HEK293 (cell line): ENCODE measurements at regions not wholly inside any gene's neighbourhood (a gene's known extent, or its start where the extent isn't known, plus 50 kb on each side); places are given as distances from the start of the nearest gene placed in this dataset.

ENCODE experiments used
- CTCF ChIA-PET: fragments of 350-600 bp; formaldehyde crosslinking; extraction: SDS; loops from one replicate; lab custom pipeline; 2021; ENCODE audit warnings: antibody characterized with exemption; lab: Yijun Ruan, JAX
- POLR2A ChIA-PET: fragments of 300-600 bp; formaldehyde crosslinking; extraction: SDS; loops from one replicate; lab custom pipeline; 2020; ENCODE audit warnings: antibody characterized with exemption, inconsistent platforms; lab: Yijun Ruan, JAX
- H3K27ac ChIP-seq: fragments of 200-500 bp; sonication (Bioruptor generic); 2 replicates; pipeline ENCODE4 v1.5.1; 2014; ENCODE audit warnings: low read depth, low read length, control low read depth, inconsistent platforms; ENCODE audit errors: extremely low read depth
- H3K36me3 ChIP-seq, 2 experiments: fragments of 200-500 bp in 1 of 2; sonication (Bioruptor generic) in 1 of 2; 1 replicate in 1 of 2; 2 replicates in 1 of 2; pipeline ENCODE4 v1.5.1; 2014 to 2017; ENCODE audit warnings: inconsistent platforms in 2 of 2, low read length in 2 of 2; ENCODE audit not compliant: control insufficient read depth in 2 of 2, insufficient read depth in 1 of 2
- H3K4me1 ChIP-seq: fragments of 200-500 bp; sonication (Bioruptor generic); 2 replicates; pipeline ENCODE4 v1.5.1; 2014; ENCODE audit warnings: mild to moderate bottlenecking, low read length, inconsistent platforms; ENCODE audit not compliant: control insufficient read depth, insufficient read depth
- H3K4me3 ChIP-seq: 2 replicates; pipeline ENCODE4 v1.5.1; 2011; ENCODE audit warnings: low read depth, mild to moderate bottlenecking, control low read depth, low read length, moderate library complexity
- H3K9me3 ChIP-seq: fragments of 200-500 bp; sonication (Bioruptor generic); 2 replicates; pipeline ENCODE4 v1.5.1; 2014; ENCODE audit warnings: low read depth, low read length, inconsistent platforms; ENCODE audit not compliant: control insufficient read depth, insufficient read depth
- GFI1B ChIP-seq: fragments of 450-650 bp; formaldehyde crosslinking; IDR thresholded peaks from 2 replicates; pipeline ENCODE4 v1.5.1; 2016; ENCODE audit warnings: missing biosample characterization, missing genetic modification characterization
- KLF8 ChIP-seq: fragments of 450-650 bp; formaldehyde crosslinking; IDR thresholded peaks from 2 replicates; pipeline ENCODE4 v1.5.1; 2016; ENCODE audit warnings: missing biosample characterization, missing genetic modification characterization
- PRDM6 ChIP-seq: fragments of 450-650 bp; formaldehyde crosslinking; IDR thresholded peaks from 2 replicates; pipeline ENCODE4 v1.5.1; 2017; ENCODE audit warnings: missing biosample characterization, missing genetic modification characterization
- ZNF146 ChIP-seq: fragments of 450-650 bp; formaldehyde crosslinking; IDR thresholded peaks from 2 replicates; pipeline ENCODE4 v1.5.1; 2016; ENCODE audit warnings: missing biosample characterization, missing genetic modification characterization
- ZNF239 ChIP-seq: fragments of 450-650 bp; formaldehyde crosslinking; IDR thresholded peaks from 2 replicates; pipeline ENCODE4 v1.5.1; 2016; ENCODE audit warnings: missing biosample characterization, missing genetic modification characterization
- ZNF324 ChIP-seq: fragments of 450-650 bp; formaldehyde crosslinking; IDR thresholded peaks from 2 replicates; pipeline ENCODE4 v1.5.1; 2016; ENCODE audit warnings: missing biosample characterization, missing genetic modification characterization
- ZNF433 ChIP-seq: fragments of 450-650 bp; formaldehyde crosslinking; IDR thresholded peaks from 2 replicates; pipeline ENCODE4 v1.5.1; 2016; ENCODE audit warnings: missing biosample characterization, missing genetic modification characterization, low read depth
- ZNF660 ChIP-seq: fragments of 450-650 bp; IDR thresholded peaks from 2 replicates; pipeline ENCODE4 v1.5.1; 2018; ENCODE audit warnings: missing biosample characterization, mild to moderate bottlenecking, missing genetic modification characterization
- ZNF707 ChIP-seq: fragments of 450-650 bp; formaldehyde crosslinking; IDR thresholded peaks from 2 replicates; pipeline ENCODE4 v1.5.1; 2016; ENCODE audit warnings: missing biosample characterization, missing genetic modification characterization
- TF ChIP-seq, protein P1 (sequence below): fragments of 450-650 bp; formaldehyde crosslinking; IDR thresholded peaks from 2 replicates; pipeline ENCODE4 v1.5.1; 2016; ENCODE audit warnings: missing biosample characterization, missing genetic modification characterization, low read depth
- TF ChIP-seq, protein P2 (sequence below): fragments of 450-650 bp; formaldehyde crosslinking; IDR thresholded peaks from 2 replicates; pipeline ENCODE4 v1.5.1; 2016; ENCODE audit warnings: missing biosample characterization, missing genetic modification characterization, borderline replicate concordance
- TF ChIP-seq, protein P3 (sequence below): fragments of 450-650 bp; formaldehyde crosslinking; IDR thresholded peaks from 2 replicates; pipeline ENCODE4 v1.5.1; 2016; ENCODE audit warnings: missing biosample characterization, missing genetic modification characterization
- TF ChIP-seq, protein P4 (sequence below): fragments of 450-650 bp; formaldehyde crosslinking; IDR thresholded peaks from 2 replicates; pipeline ENCODE4 v1.5.1; 2016; ENCODE audit warnings: missing biosample characterization, missing genetic modification characterization
- TF ChIP-seq, protein P5 (sequence below): fragments of 450-650 bp; formaldehyde crosslinking; IDR thresholded peaks from 2 replicates; pipeline ENCODE4 v1.5.1; 2016; ENCODE audit warnings: missing biosample characterization, missing genetic modification characterization, borderline replicate concordance

- POLR2A ChIA-PET = no interaction called here
- Histone ChIP-seq H3K27ac (no peak overlapping the region), H3K9me3 (no peaks in the 10 kb centered on the region), H3K4me1 (no peaks in the 10 kb centered on the region), H3K4me3 (no peak overlapping the region), H3K36me3 (no peaks in the 10 kb centered on the region)
- CTCF ChIA-PET = no interaction called here
- TF ChIP-seq GFI1B (tag by site-specific recombination) = no peak
- TF ChIP-seq, protein P1, sequence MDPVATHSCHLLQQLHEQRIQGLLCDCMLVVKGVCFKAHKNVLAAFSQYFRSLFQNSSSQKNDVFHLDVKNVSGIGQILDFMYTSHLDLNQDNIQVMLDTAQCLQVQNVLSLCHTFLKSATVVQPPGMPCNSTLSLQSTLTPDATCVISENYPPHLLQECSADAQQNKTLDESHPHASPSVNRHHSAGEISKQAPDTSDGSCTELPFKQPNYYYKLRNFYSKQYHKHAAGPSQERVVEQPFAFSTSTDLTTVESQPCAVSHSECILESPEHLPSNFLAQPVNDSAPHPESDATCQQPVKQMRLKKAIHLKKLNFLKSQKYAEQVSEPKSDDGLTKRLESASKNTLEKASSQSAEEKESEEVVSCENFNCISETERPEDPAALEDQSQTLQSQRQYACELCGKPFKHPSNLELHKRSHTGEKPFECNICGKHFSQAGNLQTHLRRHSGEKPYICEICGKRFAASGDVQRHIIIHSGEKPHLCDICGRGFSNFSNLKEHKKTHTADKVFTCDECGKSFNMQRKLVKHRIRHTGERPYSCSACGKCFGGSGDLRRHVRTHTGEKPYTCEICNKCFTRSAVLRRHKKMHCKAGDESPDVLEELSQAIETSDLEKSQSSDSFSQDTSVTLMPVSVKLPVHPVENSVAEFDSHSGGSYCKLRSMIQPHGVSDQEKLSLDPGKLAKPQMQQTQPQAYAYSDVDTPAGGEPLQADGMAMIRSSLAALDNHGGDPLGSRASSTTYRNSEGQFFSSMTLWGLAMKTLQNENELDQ = no peak
These were observed 944.3 kb downstream of the GATA3 start for GRCh38 chr10:8998751-8999150.

GRCh38 chr10:9003122-9003521 is 948.6 kb downstream of the GATA3 start:
- no peak overlapping the region for H3K27ac ChIP-seq
- TF ChIP-seq PRDM6 = no peak
- H3K36me3 ChIP-seq = no peaks in the 10 kb centered on the region
- no peaks in the 10 kb centered on the region for H3K9me3 ChIP-seq
- ChIA-PET CTCF (interaction anchor here (0.7 kb wide), 1 partner anchor 28 kb away, joined by 3 read pairs; no protein-coding TSS in a partner anchor), POLR2A (no interaction called here)
- no peak overlapping the region for H3K4me3 ChIP-seq
- H3K4me1 ChIP-seq = no peaks in the 10 kb centered on the region

DNA sequence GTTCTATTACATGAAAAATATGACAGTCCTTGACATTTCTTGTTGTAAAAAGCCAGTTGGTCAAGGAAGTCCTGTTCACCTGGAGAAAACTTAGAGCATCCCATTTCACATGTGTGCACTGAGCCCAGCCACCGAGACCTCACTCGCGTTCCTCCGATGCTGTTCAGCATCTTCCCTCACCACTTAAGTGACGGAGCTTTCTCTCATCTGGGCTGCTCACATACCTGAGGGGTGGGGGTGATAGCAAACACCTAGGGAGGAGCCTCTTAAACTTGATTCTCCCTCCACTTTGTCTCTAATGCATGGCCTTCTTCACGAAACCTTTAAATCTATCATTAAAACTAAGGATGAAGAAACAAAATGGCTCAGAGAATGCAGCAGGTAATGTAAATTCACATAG is 950.2 kb downstream of the GATA3 start:
- Histone ChIP-seq H3K36me3 (no peaks in the 10 kb centered on the region), H3K9me3 (no peaks in the 10 kb centered on the region), H3K4me1 (no peaks in the 10 kb centered on the region), H3K4me3 (no peak overlapping the region), H3K27ac (no peak overlapping the region)
- CTCF ChIA-PET = no interaction called here
- POLR2A ChIA-PET = no interaction called here
- no peak for TF ChIP-seq ZNF660 (tag by site-specific recombination)
- TF ChIP-seq, protein P2, sequence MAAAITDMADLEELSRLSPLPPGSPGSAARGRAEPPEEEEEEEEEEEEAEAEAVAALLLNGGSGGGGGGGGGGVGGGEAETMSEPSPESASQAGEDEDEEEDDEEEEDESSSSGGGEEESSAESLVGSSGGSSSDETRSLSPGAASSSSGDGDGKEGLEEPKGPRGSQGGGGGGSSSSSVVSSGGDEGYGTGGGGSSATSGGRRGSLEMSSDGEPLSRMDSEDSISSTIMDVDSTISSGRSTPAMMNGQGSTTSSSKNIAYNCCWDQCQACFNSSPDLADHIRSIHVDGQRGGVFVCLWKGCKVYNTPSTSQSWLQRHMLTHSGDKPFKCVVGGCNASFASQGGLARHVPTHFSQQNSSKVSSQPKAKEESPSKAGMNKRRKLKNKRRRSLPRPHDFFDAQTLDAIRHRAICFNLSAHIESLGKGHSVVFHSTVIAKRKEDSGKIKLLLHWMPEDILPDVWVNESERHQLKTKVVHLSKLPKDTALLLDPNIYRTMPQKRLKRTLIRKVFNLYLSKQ (tag by site-specific recombination) = no peak
- TF ChIP-seq ZNF239 (tag by site-specific recombination) = no peak
- TF ChIP-seq ZNF146 (tag by site-specific recombination) = no peak
- TF ChIP-seq, protein P3, sequence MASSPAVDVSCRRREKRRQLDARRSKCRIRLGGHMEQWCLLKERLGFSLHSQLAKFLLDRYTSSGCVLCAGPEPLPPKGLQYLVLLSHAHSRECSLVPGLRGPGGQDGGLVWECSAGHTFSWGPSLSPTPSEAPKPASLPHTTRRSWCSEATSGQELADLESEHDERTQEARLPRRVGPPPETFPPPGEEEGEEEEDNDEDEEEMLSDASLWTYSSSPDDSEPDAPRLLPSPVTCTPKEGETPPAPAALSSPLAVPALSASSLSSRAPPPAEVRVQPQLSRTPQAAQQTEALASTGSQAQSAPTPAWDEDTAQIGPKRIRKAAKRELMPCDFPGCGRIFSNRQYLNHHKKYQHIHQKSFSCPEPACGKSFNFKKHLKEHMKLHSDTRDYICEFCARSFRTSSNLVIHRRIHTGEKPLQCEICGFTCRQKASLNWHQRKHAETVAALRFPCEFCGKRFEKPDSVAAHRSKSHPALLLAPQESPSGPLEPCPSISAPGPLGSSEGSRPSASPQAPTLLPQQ = no peak
- TF ChIP-seq, protein P4, sequence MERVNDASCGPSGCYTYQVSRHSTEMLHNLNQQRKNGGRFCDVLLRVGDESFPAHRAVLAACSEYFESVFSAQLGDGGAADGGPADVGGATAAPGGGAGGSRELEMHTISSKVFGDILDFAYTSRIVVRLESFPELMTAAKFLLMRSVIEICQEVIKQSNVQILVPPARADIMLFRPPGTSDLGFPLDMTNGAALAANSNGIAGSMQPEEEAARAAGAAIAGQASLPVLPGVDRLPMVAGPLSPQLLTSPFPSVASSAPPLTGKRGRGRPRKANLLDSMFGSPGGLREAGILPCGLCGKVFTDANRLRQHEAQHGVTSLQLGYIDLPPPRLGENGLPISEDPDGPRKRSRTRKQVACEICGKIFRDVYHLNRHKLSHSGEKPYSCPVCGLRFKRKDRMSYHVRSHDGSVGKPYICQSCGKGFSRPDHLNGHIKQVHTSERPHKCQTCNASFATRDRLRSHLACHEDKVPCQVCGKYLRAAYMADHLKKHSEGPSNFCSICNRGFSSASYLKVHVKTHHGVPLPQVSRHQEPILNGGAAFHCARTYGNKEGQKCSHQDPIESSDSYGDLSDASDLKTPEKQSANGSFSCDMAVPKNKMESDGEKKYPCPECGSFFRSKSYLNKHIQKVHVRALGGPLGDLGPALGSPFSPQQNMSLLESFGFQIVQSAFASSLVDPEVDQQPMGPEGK (tag by site-specific recombination) = no peak
- TF ChIP-seq ZNF707 (tag by site-specific recombination) = no peak
- TF ChIP-seq KLF8 = no peak
- TF ChIP-seq ZNF433 (tag by site-specific recombination) = no peak
- TF ChIP-seq, protein P5, sequence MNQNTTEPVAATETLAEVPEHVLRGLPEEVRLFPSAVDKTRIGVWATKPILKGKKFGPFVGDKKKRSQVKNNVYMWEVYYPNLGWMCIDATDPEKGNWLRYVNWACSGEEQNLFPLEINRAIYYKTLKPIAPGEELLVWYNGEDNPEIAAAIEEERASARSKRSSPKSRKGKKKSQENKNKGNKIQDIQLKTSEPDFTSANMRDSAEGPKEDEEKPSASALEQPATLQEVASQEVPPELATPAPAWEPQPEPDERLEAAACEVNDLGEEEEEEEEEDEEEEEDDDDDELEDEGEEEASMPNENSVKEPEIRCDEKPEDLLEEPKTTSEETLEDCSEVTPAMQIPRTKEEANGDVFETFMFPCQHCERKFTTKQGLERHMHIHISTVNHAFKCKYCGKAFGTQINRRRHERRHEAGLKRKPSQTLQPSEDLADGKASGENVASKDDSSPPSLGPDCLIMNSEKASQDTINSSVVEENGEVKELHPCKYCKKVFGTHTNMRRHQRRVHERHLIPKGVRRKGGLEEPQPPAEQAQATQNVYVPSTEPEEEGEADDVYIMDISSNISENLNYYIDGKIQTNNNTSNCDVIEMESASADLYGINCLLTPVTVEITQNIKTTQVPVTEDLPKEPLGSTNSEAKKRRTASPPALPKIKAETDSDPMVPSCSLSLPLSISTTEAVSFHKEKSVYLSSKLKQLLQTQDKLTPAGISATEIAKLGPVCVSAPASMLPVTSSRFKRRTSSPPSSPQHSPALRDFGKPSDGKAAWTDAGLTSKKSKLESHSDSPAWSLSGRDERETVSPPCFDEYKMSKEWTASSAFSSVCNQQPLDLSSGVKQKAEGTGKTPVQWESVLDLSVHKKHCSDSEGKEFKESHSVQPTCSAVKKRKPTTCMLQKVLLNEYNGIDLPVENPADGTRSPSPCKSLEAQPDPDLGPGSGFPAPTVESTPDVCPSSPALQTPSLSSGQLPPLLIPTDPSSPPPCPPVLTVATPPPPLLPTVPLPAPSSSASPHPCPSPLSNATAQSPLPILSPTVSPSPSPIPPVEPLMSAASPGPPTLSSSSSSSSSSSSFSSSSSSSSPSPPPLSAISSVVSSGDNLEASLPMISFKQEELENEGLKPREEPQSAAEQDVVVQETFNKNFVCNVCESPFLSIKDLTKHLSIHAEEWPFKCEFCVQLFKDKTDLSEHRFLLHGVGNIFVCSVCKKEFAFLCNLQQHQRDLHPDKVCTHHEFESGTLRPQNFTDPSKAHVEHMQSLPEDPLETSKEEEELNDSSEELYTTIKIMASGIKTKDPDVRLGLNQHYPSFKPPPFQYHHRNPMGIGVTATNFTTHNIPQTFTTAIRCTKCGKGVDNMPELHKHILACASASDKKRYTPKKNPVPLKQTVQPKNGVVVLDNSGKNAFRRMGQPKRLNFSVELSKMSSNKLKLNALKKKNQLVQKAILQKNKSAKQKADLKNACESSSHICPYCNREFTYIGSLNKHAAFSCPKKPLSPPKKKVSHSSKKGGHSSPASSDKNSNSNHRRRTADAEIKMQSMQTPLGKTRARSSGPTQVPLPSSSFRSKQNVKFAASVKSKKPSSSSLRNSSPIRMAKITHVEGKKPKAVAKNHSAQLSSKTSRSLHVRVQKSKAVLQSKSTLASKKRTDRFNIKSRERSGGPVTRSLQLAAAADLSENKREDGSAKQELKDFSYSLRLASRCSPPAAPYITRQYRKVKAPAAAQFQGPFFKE (tag by site-specific recombination) = no peak
- no peak for TF ChIP-seq ZNF324 (tag by site-specific recombination)
